ENCODE measurements at regions not wholly inside any gene's neighbourhood (a gene's known extent, or its start where the extent isn't known, plus 50 kb on each side); places are given as distances from the start of the nearest gene placed in this dataset.

DNA sequence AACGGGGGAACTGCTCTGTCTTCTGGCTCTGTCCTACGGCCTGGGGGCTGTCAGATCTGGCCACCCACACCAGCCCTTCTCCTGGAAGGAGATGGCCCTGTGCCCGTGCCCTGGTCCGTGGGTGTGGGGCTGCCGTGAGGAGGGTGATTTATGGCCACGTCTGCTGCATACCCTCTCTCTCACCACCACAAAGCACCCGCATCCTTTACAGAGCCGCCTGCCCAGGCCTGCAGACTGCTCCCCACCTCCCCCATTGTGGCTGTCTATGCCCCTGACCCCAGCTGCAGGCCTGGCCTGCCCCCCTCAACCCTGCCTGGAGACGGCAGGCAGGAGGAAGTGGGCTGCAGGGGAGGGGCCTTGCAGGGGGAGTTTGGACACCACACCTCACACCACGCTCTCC lies 72.7 kb upstream of the GATA5 start:
- Histone ChIP-seq H3K9me3 (ENCODE audit: control insufficient read depth, low read length) (no peaks in the 10 kb centered on the region), H3K27me3 (ENCODE audit: control insufficient read depth, insufficient read depth, low read length) (peaks cover 51% of the 10 kb centered on the region), H3K4me1 (ENCODE audit: control insufficient read depth, insufficient read depth, low read length) (no peaks in the 10 kb centered on the region), H3K9ac (ENCODE audit: low read length) (no peak overlapping the region), H3K36me3 (ENCODE audit: control insufficient read depth, insufficient read depth, low read length) (no peaks in the 10 kb centered on the region), H3K4me3 (ENCODE audit: low read length) (no peak overlapping the region)

DNA sequence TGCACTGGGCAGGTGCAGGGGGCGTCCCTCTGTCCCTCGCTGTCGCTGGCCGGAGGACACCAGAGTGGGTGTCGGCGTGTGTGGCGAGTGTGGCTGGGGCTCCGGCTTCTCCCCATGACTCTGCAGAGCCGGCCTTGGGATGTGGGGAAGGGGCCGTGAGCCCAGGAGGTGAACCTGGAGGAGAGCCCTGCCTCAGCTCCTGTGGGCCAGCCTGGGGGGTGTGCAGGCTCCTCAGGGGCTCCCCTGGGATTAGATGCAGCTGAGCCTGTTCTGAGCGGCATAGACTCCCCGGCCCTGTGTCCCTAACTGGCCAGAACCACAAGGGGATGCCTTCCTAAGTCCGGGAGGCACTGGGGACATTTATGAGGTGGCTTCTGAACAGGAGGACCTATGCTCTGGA lies 73.2 kb upstream of the GATA5 start:
- Histone ChIP-seq H3K27me3 (ENCODE audit: control insufficient read depth, insufficient read depth, low read length) (peaks cover 57% of the 10 kb centered on the region), H3K4me3 (ENCODE audit: low read length) (no peak overlapping the region), H3K9ac (ENCODE audit: low read length) (no peak overlapping the region), H3K36me3 (ENCODE audit: control insufficient read depth, insufficient read depth, low read length) (no peaks in the 10 kb centered on the region), H3K4me1 (ENCODE audit: control insufficient read depth, insufficient read depth, low read length) (no peaks in the 10 kb centered on the region), H3K9me3 (ENCODE audit: control insufficient read depth, low read length) (no peaks in the 10 kb centered on the region)

DNA sequence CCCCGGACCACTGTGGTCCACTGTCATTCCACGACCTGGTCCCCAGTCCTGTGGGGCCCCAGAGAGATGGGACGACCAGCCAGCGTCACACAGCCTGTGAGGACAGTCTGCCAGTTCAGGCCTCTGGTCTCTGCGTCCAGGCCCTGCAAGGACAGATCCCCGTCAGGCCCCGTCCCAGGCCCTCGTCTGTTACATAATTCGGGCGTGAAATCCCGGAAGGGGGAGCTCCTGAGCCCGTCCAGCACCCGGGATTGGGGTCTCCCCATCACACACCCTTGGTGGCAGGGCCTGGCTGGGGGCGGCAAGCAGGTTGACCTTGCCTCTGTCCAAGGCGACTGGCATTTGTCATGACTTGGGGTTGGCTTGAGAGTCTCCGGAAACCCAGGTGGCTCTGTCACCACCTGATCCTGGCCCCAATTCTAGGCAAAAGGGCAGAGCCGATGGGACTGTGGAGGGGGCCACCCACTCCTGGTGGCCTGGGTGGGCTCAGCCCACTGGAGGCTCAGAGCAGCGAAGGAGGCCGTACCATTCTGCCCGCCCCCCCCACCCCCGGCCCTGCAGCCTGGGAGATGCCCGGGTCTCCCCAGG lies 73.8 kb upstream of the GATA5 start:
- H3K9ac ChIP-seq (ENCODE audit: low read length), result no peak overlapping the region
- no peaks in the 10 kb centered on the region for H3K9me3 ChIP-seq (ENCODE audit: control insufficient read depth, low read length)
- no peaks in the 10 kb centered on the region for H3K4me1 ChIP-seq (ENCODE audit: control insufficient read depth, insufficient read depth, low read length)
- no peak overlapping the region for H3K4me3 ChIP-seq (ENCODE audit: low read length)
- peaks cover 62% of the 10 kb centered on the region for H3K27me3 ChIP-seq (ENCODE audit: control insufficient read depth, insufficient read depth, low read length)
- no peaks in the 10 kb centered on the region for H3K36me3 ChIP-seq (ENCODE audit: control insufficient read depth, insufficient read depth, low read length)

DNA sequence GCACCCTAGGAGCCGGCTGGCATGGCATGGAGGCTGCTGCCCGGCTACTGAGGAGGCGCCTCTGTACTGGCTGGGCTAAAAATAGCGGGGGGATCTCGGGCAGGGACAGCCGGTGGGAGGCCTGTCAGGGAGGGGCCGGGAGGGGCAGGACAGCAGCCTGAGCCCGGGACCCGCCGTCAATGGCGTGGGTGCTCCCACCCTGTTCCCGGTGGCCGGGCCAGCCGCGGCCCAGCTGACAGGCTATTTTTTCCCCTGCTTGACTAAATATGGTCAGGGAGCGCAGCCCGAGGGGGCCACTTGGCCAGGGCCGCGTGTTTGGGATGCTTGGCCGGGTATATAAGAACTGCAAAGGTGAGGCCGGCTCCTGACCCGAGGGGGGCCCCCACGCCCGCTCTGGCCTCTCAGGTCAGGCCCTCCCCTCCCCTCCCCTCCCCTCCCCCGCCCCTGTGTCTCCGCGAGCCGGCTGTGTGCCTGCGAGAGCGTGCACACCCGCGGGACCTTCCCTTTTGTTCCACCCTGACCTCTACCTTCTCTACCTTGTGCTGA lies 74.4 kb upstream of the GATA5 start:
- H3K9me3 ChIP-seq (ENCODE audit: control insufficient read depth, low read length), result no peaks in the 10 kb centered on the region
- H3K4me3 ChIP-seq (ENCODE audit: low read length), result no peak overlapping the region
- peaks cover 68% of the 10 kb centered on the region for H3K27me3 ChIP-seq (ENCODE audit: control insufficient read depth, insufficient read depth, low read length)
- no peaks in the 10 kb centered on the region for H3K4me1 ChIP-seq (ENCODE audit: control insufficient read depth, insufficient read depth, low read length)
- H3K36me3 ChIP-seq (ENCODE audit: control insufficient read depth, insufficient read depth, low read length), result no peaks in the 10 kb centered on the region
- H3K9ac ChIP-seq (ENCODE audit: low read length), result no peak overlapping the region

DNA sequence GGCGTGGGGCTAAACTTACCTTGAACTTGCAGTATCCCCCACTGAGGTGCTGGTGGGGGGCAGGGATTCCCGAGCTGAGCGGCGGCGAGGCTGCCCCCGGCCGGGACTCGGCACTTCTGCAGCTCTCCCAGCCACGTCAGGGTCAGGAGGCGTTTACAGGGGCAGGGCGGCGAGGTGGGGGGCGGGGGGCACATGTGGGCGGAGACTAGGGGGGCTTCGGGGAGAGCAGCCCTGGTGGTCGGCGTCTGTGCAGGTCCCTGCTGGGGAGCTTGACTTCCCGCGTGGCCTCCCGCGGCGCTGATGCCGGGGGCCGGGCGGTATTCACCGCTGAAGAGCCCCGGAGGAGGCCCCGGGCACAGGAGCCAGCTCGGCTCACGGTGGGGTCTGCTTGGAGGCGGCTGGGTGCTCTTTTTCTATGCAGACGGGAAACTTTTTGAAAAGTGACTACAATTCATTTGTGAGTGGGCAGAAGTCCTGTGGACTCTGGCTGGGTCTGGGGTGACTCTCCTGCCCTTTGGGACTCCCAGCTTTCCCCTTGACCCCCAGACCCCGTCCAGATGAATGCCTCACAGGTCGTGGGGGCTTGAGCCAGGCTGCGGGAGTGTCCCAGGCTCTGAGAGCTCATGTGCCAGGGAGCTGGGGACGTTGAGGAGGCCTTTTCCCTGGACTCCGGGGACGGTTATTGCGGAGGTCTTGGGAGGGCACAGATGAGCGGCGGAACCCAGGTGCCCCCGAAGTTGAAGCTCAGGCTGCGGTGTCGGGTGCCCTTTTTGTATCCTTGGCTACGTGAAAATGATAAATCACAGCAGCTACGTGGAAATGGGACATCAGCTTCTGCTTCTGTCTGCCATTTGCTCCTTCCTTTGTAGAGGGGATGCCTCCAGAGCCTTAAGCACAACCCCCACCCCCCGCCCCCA lies 75.9 kb upstream of the GATA5 start:
- no peak overlapping the region for H3K9ac ChIP-seq (ENCODE audit: low read length)
- H3K9me3 ChIP-seq (ENCODE audit: control insufficient read depth, low read length), result no peaks in the 10 kb centered on the region
- H3K4me3 ChIP-seq (ENCODE audit: low read length), result no peak overlapping the region
- H3K4me1 ChIP-seq (ENCODE audit: control insufficient read depth, insufficient read depth, low read length), result no peaks in the 10 kb centered on the region
- no peaks in the 10 kb centered on the region for H3K36me3 ChIP-seq (ENCODE audit: control insufficient read depth, insufficient read depth, low read length)
- H3K27me3 ChIP-seq (ENCODE audit: control insufficient read depth, insufficient read depth, low read length), result peaks cover 77% of the 10 kb centered on the region

DNA sequence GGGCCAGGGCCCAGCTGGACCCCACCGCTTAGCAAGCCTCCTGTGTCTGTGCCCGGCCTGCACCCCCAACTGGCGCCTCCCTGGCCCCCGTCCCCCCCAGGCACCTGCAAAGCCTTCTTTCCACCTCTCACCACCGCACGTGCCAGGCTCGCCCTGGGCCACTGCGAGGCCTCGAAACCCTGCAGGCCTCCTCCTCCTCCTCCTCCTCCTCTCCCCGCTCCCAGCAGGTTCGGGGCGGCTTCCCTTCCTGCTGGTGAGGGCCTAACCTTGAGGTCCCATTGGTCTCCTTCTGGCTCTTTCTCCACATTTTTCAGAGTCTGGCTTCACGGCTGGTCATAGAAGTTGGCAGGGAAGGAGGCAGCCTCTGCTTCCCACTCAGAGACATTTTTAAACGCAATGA lies 76.8 kb upstream of the GATA5 start:
- Histone ChIP-seq H3K4me1 (ENCODE audit: control insufficient read depth, insufficient read depth, low read length) (no peaks in the 10 kb centered on the region), H3K27me3 (ENCODE audit: control insufficient read depth, insufficient read depth, low read length) (peaks cover 77% of the 10 kb centered on the region), H3K9ac (ENCODE audit: low read length) (no peak overlapping the region), H3K9me3 (ENCODE audit: control insufficient read depth, low read length) (no peaks in the 10 kb centered on the region), H3K36me3 (ENCODE audit: control insufficient read depth, insufficient read depth, low read length) (no peaks in the 10 kb centered on the region), H3K4me3 (ENCODE audit: low read length) (no peak overlapping the region)

DNA sequence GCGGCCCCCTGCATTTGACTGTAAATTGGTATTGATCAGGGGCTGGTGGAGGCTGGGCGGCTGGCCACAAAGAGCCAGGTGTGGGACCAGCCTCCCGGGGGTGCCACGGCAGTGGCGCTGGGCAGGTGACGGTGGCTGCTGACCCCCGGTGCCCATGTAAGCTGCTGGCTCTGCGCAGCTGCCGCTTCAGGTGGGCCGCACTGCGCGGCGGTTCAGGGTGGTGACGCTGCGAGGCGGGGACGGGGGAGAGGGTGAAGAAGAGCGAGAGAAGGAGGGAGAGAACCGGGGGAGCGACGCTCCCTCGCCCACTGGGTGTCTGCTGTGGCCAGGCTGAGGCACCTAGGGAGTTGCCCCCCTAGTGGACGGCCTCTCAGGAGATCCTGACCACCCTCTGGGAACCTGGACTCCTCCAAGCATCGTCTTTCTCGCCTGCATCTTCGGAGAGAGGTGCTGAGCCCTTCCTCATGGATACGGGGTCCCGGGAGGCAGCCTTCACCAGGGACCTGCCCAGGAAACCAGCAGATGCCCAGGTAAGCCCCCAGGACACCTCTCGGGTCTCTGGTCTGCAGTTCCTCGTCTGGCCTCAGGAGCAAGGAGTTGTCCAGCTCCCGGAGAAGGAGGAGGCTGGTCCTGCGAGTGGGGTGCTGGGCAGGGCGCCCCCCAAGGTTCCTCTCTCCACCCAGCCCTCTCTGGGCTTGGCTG lies 77.5 kb upstream of the GATA5 start:
- Histone ChIP-seq H3K4me3 (ENCODE audit: low read length) (no peak overlapping the region), H3K9me3 (ENCODE audit: control insufficient read depth, low read length) (no peaks in the 10 kb centered on the region), H3K36me3 (ENCODE audit: control insufficient read depth, insufficient read depth, low read length) (no peaks in the 10 kb centered on the region), H3K27me3 (ENCODE audit: control insufficient read depth, insufficient read depth, low read length) (peaks cover 78% of the 10 kb centered on the region), H3K4me1 (ENCODE audit: control insufficient read depth, insufficient read depth, low read length) (no peaks in the 10 kb centered on the region), H3K9ac (ENCODE audit: low read length) (no peak overlapping the region)

DNA sequence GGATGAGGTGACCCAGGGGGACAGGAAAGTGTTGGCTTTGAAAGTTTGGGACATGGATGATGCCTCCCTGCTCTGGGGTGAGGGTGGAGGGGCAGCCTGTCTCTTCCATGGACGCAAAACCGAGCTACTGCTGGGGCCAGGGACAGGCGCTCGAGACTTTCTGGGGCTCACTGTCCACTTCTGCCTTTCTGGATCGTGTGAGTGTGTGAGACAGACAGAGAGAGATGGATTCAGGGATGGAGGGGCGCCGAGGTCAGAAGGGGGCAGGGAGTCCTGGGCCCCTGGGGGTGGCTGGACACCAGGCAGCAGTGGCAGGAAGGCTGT lies 78.0 kb upstream of the GATA5 start:
- Histone ChIP-seq H3K4me3 (ENCODE audit: low read length) (no peak overlapping the region), H3K9ac (ENCODE audit: low read length) (no peak overlapping the region), H3K4me1 (ENCODE audit: control insufficient read depth, insufficient read depth, low read length) (no peaks in the 10 kb centered on the region), H3K9me3 (ENCODE audit: control insufficient read depth, low read length) (no peaks in the 10 kb centered on the region), H3K36me3 (ENCODE audit: control insufficient read depth, insufficient read depth, low read length) (no peaks in the 10 kb centered on the region), H3K27me3 (ENCODE audit: control insufficient read depth, insufficient read depth, low read length) (peaks cover 74% of the 10 kb centered on the region)

DNA sequence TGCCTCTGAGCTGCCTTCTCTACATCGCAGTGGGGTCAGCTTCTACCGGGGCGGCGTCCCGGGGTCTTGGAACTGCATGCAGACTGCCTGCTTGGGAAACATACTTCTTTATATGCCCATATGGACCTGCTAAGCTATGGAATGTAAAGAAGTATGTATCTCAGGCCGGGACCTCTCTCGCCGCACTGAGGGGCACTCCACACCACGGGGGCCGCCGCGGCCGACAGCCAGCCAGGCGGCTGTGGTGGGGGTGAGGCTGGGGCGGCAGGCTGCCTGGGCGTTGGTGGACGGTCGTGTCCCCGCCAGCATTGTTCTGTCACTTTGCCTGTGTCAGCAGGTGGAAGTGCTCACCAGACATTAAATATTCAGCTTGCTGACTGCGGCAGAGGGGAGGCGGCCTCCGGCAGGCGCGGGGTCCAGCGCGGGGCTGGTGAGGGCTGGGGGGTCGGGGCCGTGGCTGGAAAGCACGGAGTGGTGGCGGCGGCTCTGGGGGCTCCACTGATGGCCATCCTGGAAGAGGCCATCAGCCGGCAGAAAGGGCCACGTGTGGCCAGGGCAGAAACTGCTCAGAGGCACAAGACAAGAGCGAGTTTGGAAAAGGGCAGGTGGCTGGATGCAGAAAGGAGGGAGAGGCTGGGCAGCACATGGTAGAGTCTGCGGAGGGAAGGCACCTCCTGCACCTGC lies 78.6 kb upstream of the GATA5 start:
- Histone ChIP-seq H3K9ac (ENCODE audit: low read length) (no peak overlapping the region), H3K4me1 (ENCODE audit: control insufficient read depth, insufficient read depth, low read length) (no peaks in the 10 kb centered on the region), H3K9me3 (ENCODE audit: control insufficient read depth, low read length) (no peaks in the 10 kb centered on the region), H3K36me3 (ENCODE audit: control insufficient read depth, insufficient read depth, low read length) (no peaks in the 10 kb centered on the region), H3K27me3 (ENCODE audit: control insufficient read depth, insufficient read depth, low read length) (peaks cover 74% of the 10 kb centered on the region), H3K4me3 (ENCODE audit: low read length) (no peak overlapping the region)

DNA sequence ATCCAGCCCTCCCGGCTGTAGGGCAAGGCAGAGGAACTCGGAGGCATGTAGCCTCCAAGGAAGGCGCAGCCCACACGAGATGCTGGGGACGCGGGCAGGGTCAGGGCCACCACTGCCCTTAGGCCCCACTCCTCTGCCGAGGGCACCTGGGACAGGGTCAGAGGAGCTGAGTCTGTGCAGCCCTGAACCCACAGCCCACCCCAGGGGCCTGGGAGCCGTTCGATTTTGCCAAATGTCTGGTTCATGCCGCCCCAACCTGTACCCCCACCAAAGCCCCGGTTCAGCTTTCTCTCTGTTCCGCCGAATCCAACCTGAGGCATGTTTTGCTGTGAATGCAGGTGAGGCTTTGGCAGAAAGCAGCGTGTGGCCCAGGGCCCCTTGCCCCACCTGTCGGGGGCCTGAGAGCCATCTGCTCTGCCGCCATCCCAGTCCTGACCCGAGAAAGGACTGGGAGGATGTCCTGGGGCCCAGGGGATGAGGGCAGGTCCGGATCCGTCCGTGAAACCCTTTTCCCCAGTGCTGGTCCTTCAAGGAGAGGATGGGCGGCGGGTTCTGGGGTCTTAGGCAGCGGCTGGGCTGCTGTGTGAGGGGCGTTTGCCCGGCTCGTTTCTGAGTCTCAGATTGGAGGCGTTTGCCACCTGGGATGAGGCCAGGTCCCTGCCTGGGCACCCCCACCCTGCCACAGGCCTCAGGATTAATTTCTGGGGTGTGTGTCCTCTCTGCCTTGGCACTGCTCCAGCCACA lies 79.3 kb upstream of the GATA5 start:
- H3K4me3 ChIP-seq (ENCODE audit: low read length), result no peak overlapping the region

DNA sequence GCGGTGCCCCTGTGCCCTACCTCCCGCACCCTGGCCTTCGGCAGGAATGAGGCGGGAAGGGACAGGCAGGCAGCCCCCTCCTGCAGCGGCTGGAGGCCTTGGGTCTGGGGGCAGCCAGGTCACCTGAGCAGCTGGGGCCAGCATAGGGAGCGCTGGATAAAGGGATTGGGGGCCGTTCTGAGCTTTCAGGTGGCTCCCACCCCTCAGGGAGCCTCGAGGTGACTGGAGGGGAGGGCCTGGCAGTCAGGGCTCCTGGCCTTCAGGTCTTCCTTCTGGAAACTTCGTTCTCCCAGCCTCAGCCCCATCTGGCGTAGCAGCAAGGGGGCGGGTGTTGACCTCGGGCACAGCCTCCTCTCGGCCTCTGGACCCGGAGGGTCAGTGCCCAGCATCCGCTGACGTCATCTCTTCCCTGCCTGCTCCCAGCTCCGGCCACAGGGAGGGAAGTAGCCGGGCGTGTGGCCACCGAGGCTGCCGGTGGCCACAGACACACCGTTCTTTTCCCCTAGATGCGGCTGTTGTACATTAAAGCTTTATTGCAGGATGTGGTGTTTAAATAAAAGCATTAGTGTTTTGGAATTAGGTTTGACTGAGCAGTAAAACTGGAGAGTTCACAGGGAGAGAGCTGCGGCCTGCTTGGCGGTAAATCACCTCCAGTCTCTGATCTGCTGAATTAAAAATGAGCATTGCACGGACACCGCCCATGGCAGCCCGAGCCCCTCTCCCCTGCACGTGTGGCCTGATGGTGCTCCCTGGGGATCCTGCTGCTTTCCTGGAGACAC lies 80.0 kb upstream of the GATA5 start:
- Histone ChIP-seq H3K36me3 (ENCODE audit: control insufficient read depth, insufficient read depth, low read length) (no peaks in the 10 kb centered on the region), H3K4me1 (ENCODE audit: control insufficient read depth, insufficient read depth, low read length) (no peaks in the 10 kb centered on the region), H3K9ac (ENCODE audit: low read length) (no peak overlapping the region), H3K9me3 (ENCODE audit: control insufficient read depth, low read length) (no peaks in the 10 kb centered on the region), H3K27me3 (ENCODE audit: control insufficient read depth, insufficient read depth, low read length) (peaks cover 68% of the 10 kb centered on the region), H3K4me3 (ENCODE audit: low read length) (no peak overlapping the region)

More for the DNA sequence above, 79.3 kb upstream of the GATA5 start:
- Histone ChIP-seq H3K9ac (ENCODE audit: low read length) (no peak overlapping the region), H3K4me1 (ENCODE audit: control insufficient read depth, insufficient read depth, low read length) (no peaks in the 10 kb centered on the region), H3K36me3 (ENCODE audit: control insufficient read depth, insufficient read depth, low read length) (no peaks in the 10 kb centered on the region), H3K27me3 (ENCODE audit: control insufficient read depth, insufficient read depth, low read length) (peaks cover 72% of the 10 kb centered on the region), H3K9me3 (ENCODE audit: control insufficient read depth, low read length) (no peaks in the 10 kb centered on the region)

Data from mucosa of stomach (tissue), 1 donor.